HG03565 (cell line): ENCODE measurements at regions not wholly inside any gene's neighbourhood (a gene's known extent, or its start where the extent isn't known, plus 50 kb on each side); places are given as distances from the start of the nearest gene placed in this dataset.
A peak's percentile ranks its signal among the peaks of the same experiment; 100 is the strongest.

ENCODE experiments used
- ATAC-seq: cut with Tn5 transposase; IDR thresholded peaks from one replicate; pipeline ENCODE4 v1.9.1; 2021; ENCODE audit warnings: mild to moderate bottlenecking, moderate library complexity; ENCODE audit not compliant: unreplicated experiment

GRCh38 chr3:107428051-107428858 lies 51.0 kb downstream of the CCDC54 start:
- no peak for ATAC-seq

- ATAC-seq, result peak; percentile 52
Measured at GRCh38 chr3:107429320-107430181, 52.3 kb downstream of the CCDC54 start.

GRCh38 chr3:107430214-107430995 lies 53.2 kb downstream of the CCDC54 start:
- ATAC-seq, result no peak

GRCh38 chr3:107430996-107431245 lies 53.7 kb downstream of the CCDC54 start:
- ATAC-seq, result peak; percentile 21

GRCh38 chr3:107431246-107432012 lies 54.2 kb downstream of the CCDC54 start:
- peak; percentile 37 for ATAC-seq

- ATAC-seq, result no peak
Measured at GRCh38 chr3:107432013-107432515, 54.8 kb downstream of the CCDC54 start.

- no peak for ATAC-seq
Measured at GRCh38 chr3:107432646-107433045, 55.4 kb downstream of the CCDC54 start.

- ATAC-seq, result no peak
Measured at GRCh38 chr3:107436029-107436428, 58.8 kb downstream of the CCDC54 start.

GRCh38 chr3:107438671-107439070 lies 61.4 kb downstream of the CCDC54 start:
- no peak for ATAC-seq

GRCh38 chr3:107441617-107442016 lies 64.4 kb downstream of the CCDC54 start:
- no peak for ATAC-seq

GRCh38 chr3:107443461-107443860 lies 66.2 kb downstream of the CCDC54 start:
- no peak for ATAC-seq

GRCh38 chr3:107446706-107447105 lies 69.5 kb downstream of the CCDC54 start:
- peak; percentile 57 for ATAC-seq

GRCh38 chr3:107450254-107450893 lies 72.4 kb upstream of the BBX start:
- no peak for ATAC-seq

- ATAC-seq, result no peak
Measured at GRCh38 chr3:107452436-107452835, 70.3 kb upstream of the BBX start.

GRCh38 chr3:107453504-107453903 lies 69.3 kb upstream of the BBX start:
- ATAC-seq, result no peak

- no peak for ATAC-seq
Measured at GRCh38 chr3:107455621-107456020, 67.1 kb upstream of the BBX start.

- ATAC-seq, result no peak
Measured at GRCh38 chr3:107456501-107456900, 66.3 kb upstream of the BBX start.

GRCh38 chr3:107458871-107459270 lies 63.9 kb upstream of the BBX start:
- ATAC-seq, result no peak

GRCh38 chr3:107461721-107462120 lies 61.0 kb upstream of the BBX start:
- ATAC-seq, result no peak

GRCh38 chr3:107464037-107464436 lies 58.7 kb upstream of the BBX start:
- ATAC-seq, result no peak
